IMR-90 (cell line): ENCODE measurements at regions not wholly inside any gene's neighbourhood (a gene's known extent, or its start where the extent isn't known, plus 50 kb on each side); places are given as distances from the start of the nearest gene placed in this dataset.

Experiments used
- ATAC-seq: fragments of 200-7000 bp; cut with Tn5 transposase; 2 replicates; pipeline ENCODE4 v1.9.1; 2020; ENCODE audit warnings: low read depth, mild to moderate bottlenecking, moderate library complexity
- BruUV-seq: library from RNA; stranded (reverse); fragments of 400-500 nt; replicated peaks from 2 replicates; lab custom pipeline; 2021; lab: Mats Ljungman, UMichigan
- CTCF ChIA-PET: fragments of 300-600 bp; formaldehyde crosslinking; extraction: SDS; loops from one replicate; lab custom pipeline; 2021; ENCODE audit warnings: antibody characterized with exemption; lab: Yijun Ruan, JAX
- POLR2A ChIA-PET: fragments of 300-600 bp; sonication (Branson Sonifier 250); formaldehyde crosslinking; loops from one replicate; lab custom pipeline; 2022; ENCODE audit warnings: antibody characterized with exemption; ENCODE audit not compliant: unreplicated experiment; lab: Charles Lee
- DNase-seq: peaks from one replicate; pipeline ENCODE4 v3.0.0; 2013
- H2AFZ ChIP-seq: replicated peaks from 2 replicates; pipeline ENCODE3; 2013; ENCODE audit warnings: low read length, mild to moderate bottlenecking; ENCODE audit not compliant: poor library complexity
- H2AK5ac ChIP-seq: 2 replicates; pipeline ENCODE4 v1.6.1; 2013; ENCODE audit warnings: low read depth, low read length, inconsistent platforms
- H2AK9ac ChIP-seq: replicated peaks from 2 replicates; pipeline ENCODE3; 2013; ENCODE audit warnings: mild to moderate bottlenecking, low read depth, low read length, moderate library complexity; ENCODE audit not compliant: poor library complexity
- H2BK120ac ChIP-seq: 2 replicates; pipeline ENCODE4 v1.6.1; 2013; ENCODE audit warnings: low read depth, low read length, inconsistent platforms
- H2BK15ac ChIP-seq: 3 replicates; pipeline ENCODE4 v1.6.1; 2013; ENCODE audit warnings: low read depth, low read length, inconsistent platforms
- H2BK20ac ChIP-seq: 2 replicates; pipeline ENCODE4 v1.6.1; 2013; ENCODE audit warnings: low read depth, mild to moderate bottlenecking, inconsistent platforms, low read length, moderate library complexity
- H2BK5ac ChIP-seq: 2 replicates; pipeline ENCODE4 v1.6.1; 2013; ENCODE audit warnings: mild to moderate bottlenecking, low read depth, low read length, inconsistent platforms; ENCODE audit not compliant: poor library complexity, severe bottlenecking
- H3K14ac ChIP-seq: replicated peaks from 2 replicates; pipeline ENCODE4 v1.6.1; 2013; ENCODE audit warnings: low read depth, low read length, inconsistent platforms
- H3K18ac ChIP-seq: 2 replicates; pipeline ENCODE4 v1.6.1; 2013; ENCODE audit warnings: low read depth, low read length, control low read depth
- H3K23ac ChIP-seq: 2 replicates; pipeline ENCODE4 v1.6.1; 2013; ENCODE audit warnings: low read depth, low read length, inconsistent platforms
- H3K27ac ChIP-seq: 2 replicates; pipeline ENCODE4 v1.5.1; 2013; ENCODE audit warnings: mild to moderate bottlenecking, control low read depth, low read length; ENCODE audit not compliant: insufficient read depth
- H3K27me3 ChIP-seq: 2 replicates; pipeline ENCODE4 v1.6.1; 2013; ENCODE audit warnings: low read length; ENCODE audit not compliant: control insufficient read depth, insufficient read depth
- H3K36me3 ChIP-seq: 2 replicates; pipeline ENCODE4 v1.6.1; 2013; ENCODE audit warnings: low read length, mixed read lengths; ENCODE audit not compliant: control insufficient read depth, insufficient read depth
- H3K4ac ChIP-seq: 2 replicates; pipeline ENCODE4 v1.6.1; 2013; ENCODE audit warnings: low read depth, low read length, inconsistent platforms
- H3K4me1 ChIP-seq: 2 replicates; pipeline ENCODE4 v1.6.1; 2013; ENCODE audit warnings: low read length, mixed read lengths; ENCODE audit not compliant: control insufficient read depth, insufficient read depth
- H3K4me2 ChIP-seq: 2 replicates; pipeline ENCODE4 v1.6.1; 2013; ENCODE audit warnings: low read depth, mild to moderate bottlenecking, control low read depth, low read length, moderate library complexity
- H3K4me3 ChIP-seq: 2 replicates; pipeline ENCODE4 v1.5.1; 2013; ENCODE audit warnings: low read depth, mild to moderate bottlenecking, control low read depth, low read length, moderate library complexity; ENCODE audit not compliant: insufficient read depth
- H3K56ac ChIP-seq: 2 replicates; pipeline ENCODE4 v1.6.1; 2013; ENCODE audit warnings: low read length, inconsistent platforms; ENCODE audit not compliant: insufficient read depth; ENCODE audit errors: extremely low read depth
- H3K79me1 ChIP-seq, 2 experiments: 2 replicates each; pipeline ENCODE4 v1.6.1; 2013; ENCODE audit warnings: low read length in 2 of 2, inconsistent platforms in 1 of 2, low read depth in 1 of 2
- H3K9ac ChIP-seq: 2 replicates; pipeline ENCODE4 v1.6.1; 2013; ENCODE audit warnings: low read depth, low read length, control low read depth
- H3K9me1 ChIP-seq: 2 replicates; pipeline ENCODE4 v1.6.1; 2013; ENCODE audit warnings: low read length, inconsistent platforms; ENCODE audit not compliant: insufficient read depth
- H3K9me3 ChIP-seq: 2 replicates; pipeline ENCODE4 v1.6.1; 2013; ENCODE audit warnings: low read length; ENCODE audit not compliant: control insufficient read depth, insufficient read depth
- H4K20me1 ChIP-seq: 2 replicates; pipeline ENCODE4 v1.6.1; 2013; ENCODE audit warnings: low read length, inconsistent platforms; ENCODE audit not compliant: insufficient read depth
- H4K5ac ChIP-seq: 2 replicates; pipeline ENCODE4 v1.6.1; 2013; ENCODE audit warnings: mild to moderate bottlenecking, low read depth, low read length, control low read depth
- H4K8ac ChIP-seq, 2 experiments: 2 replicates each; pipeline ENCODE4 v1.6.1; 2013; ENCODE audit warnings: low read depth in 2 of 2, low read length in 2 of 2, control low read depth in 1 of 2, inconsistent platforms in 1 of 2
- H4K91ac ChIP-seq: 2 replicates; pipeline ENCODE4 v1.6.1; 2013; ENCODE audit warnings: low read depth, low read length, inconsistent platforms; ENCODE audit not compliant: insufficient read depth
- FOS ChIP-seq: fragments of 150-350 bp; IDR thresholded peaks from 2 replicates; pipeline ENCODE4 v1.6.1; 2016; ENCODE audit warnings: low read depth, low read length
- WGBS, 2 experiments: methylation state at CpG; one replicate each; pipeline versions ENCODE4 v1.1.5 to v1.1.7; 2013; ENCODE audit warnings: missing lambda C conversion rate in 2 of 2; ENCODE audit not compliant: insufficient read length in 1 of 2; ENCODE audit errors: extremely low coverage in 2 of 2; 5-methylcytosine and 5-hydroxymethylcytosine counted together
- dilution Hi-C: fragments of 300-500 bp; cut with HindIII; formaldehyde crosslinking; loops from one replicate; pipeline ENCODE4 v1.14.3; 2018; ENCODE audit warnings: low sequenced_read_pairs; ENCODE audit not compliant: unreplicated experiment
- in situ Hi-C: fragments of 300-500 bp; cut with MboI; formaldehyde crosslinking; loops from 3 replicates; pipeline ENCODE4 v1.14.3; 2019; ENCODE audit warnings: low sequenced_read_pairs, inconsistent platforms, mixed read lengths
- intact Hi-C: fragments of 100-400 bp; cut with micrococcal nuclease; formaldehyde crosslinking; loops from 2 replicates; pipeline ENCODE4 v1.10.0; 2022

DNA sequence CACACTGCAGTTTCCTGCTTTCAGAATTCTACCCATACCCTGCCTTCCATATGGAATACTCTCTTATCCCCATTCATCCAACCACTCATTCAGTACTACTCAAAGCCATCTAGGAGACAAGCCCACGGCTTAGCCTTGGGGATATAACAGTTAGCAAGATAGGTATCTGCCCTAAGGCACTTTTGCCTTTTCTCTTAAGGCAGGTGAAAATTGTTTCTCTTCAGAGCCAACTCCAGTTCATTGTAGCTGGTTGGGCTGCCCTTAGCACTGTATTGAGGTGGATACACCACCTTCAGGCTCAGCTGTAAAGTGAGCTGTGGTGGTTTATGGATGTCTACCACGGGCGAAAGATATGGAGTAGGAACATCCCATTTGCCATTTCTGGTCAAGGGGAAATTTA, 729.7 kb upstream of the TBX3 start:
- H3K4ac ChIP-seq, result no peak overlapping the region
- WGBS, 2 experiments, result no CpG with 5 or more reads among the region's 3 CpGs
- H3K18ac ChIP-seq, result no peak overlapping the region
- H3K14ac ChIP-seq, result no peak overlapping the region
- no peaks in the 10 kb centered on the region for H3K9me1 ChIP-seq
- no peaks in the 10 kb centered on the region for H3K36me3 ChIP-seq
- H3K4me1 ChIP-seq, result no peaks in the 10 kb centered on the region; the same call in 1 of the 2 replicates
- H2BK120ac ChIP-seq, result no peak overlapping the region
- H2BK15ac ChIP-seq, result no peak overlapping the region; the same call in 2 of the 3 replicates
- intact Hi-C loops (no loop called here), in situ Hi-C loops (no loop called here), dilution Hi-C loops (no loop called here)
- H3K79me1 ChIP-seq, result no peaks in the 10 kb centered on the region
- H3K23ac ChIP-seq, result no peak overlapping the region
- H2AK9ac ChIP-seq, result no peak overlapping the region
- no peak overlapping the region for H3K56ac ChIP-seq
- H4K8ac ChIP-seq, result no peak overlapping the region
- POLR2A ChIA-PET, result no interaction called here
- H4K5ac ChIP-seq, result no peak overlapping the region
- H3K4me2 ChIP-seq, result no peak overlapping the region
- no peaks in the 10 kb centered on the region; the same call in 1 of the 2 replicates for H3K27me3 ChIP-seq
- DNase-seq (no peak), ATAC-seq (no peak)
- CTCF ChIA-PET, result interaction anchor here (0.5 kb wide), 1 partner anchor 435 kb away, joined by 6 read pairs; no protein-coding TSS in a partner anchor
- H3K27ac ChIP-seq, result no peak overlapping the region
- no peak overlapping the region for H3K9ac ChIP-seq
- H4K20me1 ChIP-seq, result no peaks in the 10 kb centered on the region
- no peaks in the 10 kb centered on the region for H3K9me3 ChIP-seq
- no peak overlapping the region for H2AFZ ChIP-seq
- H4K91ac ChIP-seq, result no peak overlapping the region
- H2BK20ac ChIP-seq, result no peak overlapping the region
- no peak overlapping the region for H2AK5ac ChIP-seq
- no TSS peak for BruUV-seq
- H3K4me3 ChIP-seq, result no peak overlapping the region
- H2BK5ac ChIP-seq, result no peak overlapping the region
- TF ChIP-seq FOS, result no peak
